ENCODE measurements at regions not wholly inside any gene's neighbourhood (a gene's known extent, or its start where the extent isn't known, plus 50 kb on each side); places are given as distances from the start of the nearest gene placed in this dataset.

- Histone ChIP-seq H3K4me1 (no peaks in the 10 kb centered on the region), H3K4me3 (no peak overlapping the region), H3K27ac (no peak overlapping the region), H3K9me3 (no peaks in the 10 kb centered on the region), H3K36me3 (no peaks in the 10 kb centered on the region), H3K27me3 (no peaks in the 10 kb centered on the region), H3K9ac (ENCODE audit: low read depth in 2 of 2, low read length in 2 of 2) (no peak overlapping the region)
- DNase-seq: no peak
- no peak for TF ChIP-seq CTCF (IDR thresholded peaks at IDR 0.05)
- intact Hi-C loops (cut with DNase I): no loop called here
Observed at GRCh38 chr14:53491884-53492277, 338.8 kb upstream of the DDHD1 start.

- no peaks in the 10 kb centered on the region for H3K4me1 ChIP-seq
- H3K27ac ChIP-seq: no peak overlapping the region
- H3K36me3 ChIP-seq: no peaks in the 10 kb centered on the region
- no peak overlapping the region for H3K9ac ChIP-seq (ENCODE audit: low read depth in 2 of 2, low read length in 2 of 2)
- no peak for DNase-seq
- no peak overlapping the region for H3K4me3 ChIP-seq
- H3K27me3 ChIP-seq: no peaks in the 10 kb centered on the region
- TF ChIP-seq CTCF (IDR thresholded peaks at IDR 0.05): no peak
- H3K9me3 ChIP-seq: no peaks in the 10 kb centered on the region
- intact Hi-C loops (cut with DNase I): no loop called here
Observed at GRCh38 chr14:53491256-53491883, 338.2 kb upstream of the DDHD1 start.

- Histone ChIP-seq H3K27me3 (no peaks in the 10 kb centered on the region), H3K9ac (ENCODE audit: low read depth in 2 of 2, low read length in 2 of 2) (no peak overlapping the region), H3K4me3 (no peak overlapping the region), H3K9me3 (no peaks in the 10 kb centered on the region), H3K36me3 (no peaks in the 10 kb centered on the region), H3K4me1 (no peaks in the 10 kb centered on the region), H3K27ac (no peak overlapping the region)
- intact Hi-C loops (cut with DNase I): no loop called here
- no peak for DNase-seq
- no peak for TF ChIP-seq CTCF (IDR thresholded peaks at IDR 0.05)
Observed at GRCh38 chr14:53478174-53478573, 325.1 kb upstream of the DDHD1 start.

- H3K9ac ChIP-seq (ENCODE audit: low read depth in 2 of 2, low read length in 2 of 2): no peak overlapping the region
- no peak overlapping the region for H3K4me3 ChIP-seq
- no peak overlapping the region for H3K27ac ChIP-seq
- H3K4me1 ChIP-seq: no peaks in the 10 kb centered on the region
- intact Hi-C loops (cut with DNase I): no loop called here
- no peaks in the 10 kb centered on the region for H3K27me3 ChIP-seq
- TF ChIP-seq CTCF (IDR thresholded peaks at IDR 0.05): no peak
- H3K9me3 ChIP-seq: no peaks in the 10 kb centered on the region
- H3K36me3 ChIP-seq: no peaks in the 10 kb centered on the region
- DNase-seq: no peak
Observed at GRCh38 chr14:53473480-53473879, 320.4 kb upstream of the DDHD1 start.

GRCh38 chr14:53472306-53472705 is 319.2 kb upstream of the DDHD1 start:
- Histone ChIP-seq H3K27me3 (no peaks in the 10 kb centered on the region), H3K36me3 (no peaks in the 10 kb centered on the region), H3K9me3 (no peaks in the 10 kb centered on the region), H3K27ac (no peak overlapping the region), H3K9ac (ENCODE audit: low read depth in 2 of 2, low read length in 2 of 2) (no peak overlapping the region), H3K4me1 (no peaks in the 10 kb centered on the region), H3K4me3 (no peak overlapping the region)
- DNase-seq: no peak
- no peak for TF ChIP-seq CTCF (IDR thresholded peaks at IDR 0.05)
- intact Hi-C loops (cut with DNase I): no loop called here

All from colonic mucosa (tissue), 4 donors.